ENCODE measurements at regions not wholly inside any gene's neighbourhood (a gene's known extent, or its start where the extent isn't known, plus 50 kb on each side); places are given as distances from the start of the nearest gene placed in this dataset.

- TF ChIP-seq CTCF (IDR thresholded peaks at IDR 0.05; ENCODE audit: low read length) (no peak), EZH2 (optimal IDR thresholded peaks at IDR 0.05; ENCODE audit: low read depth, low read length) (no peak)
Observed at GRCh38 chr22:48422900-48423480, 1404.7 kb downstream of the BRD1 start.

Measured in MM.1S (cell line).